ENCODE measurements at regions not wholly inside any gene's neighbourhood (a gene's known extent, or its start where the extent isn't known, plus 50 kb on each side); places are given as distances from the start of the nearest gene placed in this dataset.

DNA sequence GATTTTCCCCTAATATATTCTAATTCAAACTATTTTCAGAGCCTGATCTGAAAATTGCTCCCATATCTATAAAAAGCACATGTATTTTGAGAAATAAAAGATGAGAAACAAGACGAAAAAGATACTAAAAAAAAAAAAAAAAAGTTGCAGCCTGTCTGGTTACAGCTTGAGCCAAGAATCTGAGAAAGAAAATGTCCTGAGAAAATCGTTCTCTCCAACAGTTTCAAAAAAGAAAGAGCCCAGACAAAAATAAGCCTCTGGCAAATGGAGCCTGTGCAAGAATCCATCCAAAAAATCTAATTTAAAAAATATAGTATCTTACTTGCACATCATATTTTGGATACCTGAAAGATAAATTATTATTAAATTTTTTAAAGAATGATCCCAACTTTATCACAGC lies 163.0 kb upstream of the TBL1X start:
- Histone ChIP-seq H3K27me3 (no peaks in the 10 kb centered on the region), H4K20me1 (no peaks in the 10 kb centered on the region), H3K36me3 (no peaks in the 10 kb centered on the region), H3K9me3 (peaks cover 17% of the 10 kb centered on the region), H3K4me2 (no peak overlapping the region), H3K9ac (no peak overlapping the region), H3K4me1 (no peaks in the 10 kb centered on the region), H3K27ac (no peak overlapping the region), H3K4me3 (no peak overlapping the region)
- no peak for TF ChIP-seq Cebpa-rat (IDR thresholded peaks at IDR 0.05)

GRCh38 chrX:9302381-9302780 lies 162.5 kb upstream of the TBL1X start:
- Histone ChIP-seq H3K4me3 (no peak overlapping the region), H3K27ac (no peak overlapping the region), H3K9me3 (peaks cover 17% of the 10 kb centered on the region), H3K9ac (no peak overlapping the region), H4K20me1 (no peaks in the 10 kb centered on the region), H3K4me1 (no peaks in the 10 kb centered on the region), H3K27me3 (no peaks in the 10 kb centered on the region), H3K36me3 (no peaks in the 10 kb centered on the region), H3K4me2 (no peak overlapping the region)
- TF ChIP-seq Cebpa-rat (IDR thresholded peaks at IDR 0.05): no peak

- Histone ChIP-seq H3K4me1 (no peaks in the 10 kb centered on the region), H3K4me2 (no peak overlapping the region), H3K36me3 (no peaks in the 10 kb centered on the region), H3K9ac (no peak overlapping the region), H3K27ac (no peak overlapping the region), H4K20me1 (no peaks in the 10 kb centered on the region), H3K4me3 (no peak overlapping the region), H3K27me3 (no peaks in the 10 kb centered on the region), H3K9me3 (peaks cover 3% of the 10 kb centered on the region; the same call in 1 of the 2 replicates)
- no peak for TF ChIP-seq Cebpa-rat (IDR thresholded peaks at IDR 0.05)
These were observed 156.4 kb upstream of the TBL1X start for GRCh38 chrX:9308426-9308825.

DNA sequence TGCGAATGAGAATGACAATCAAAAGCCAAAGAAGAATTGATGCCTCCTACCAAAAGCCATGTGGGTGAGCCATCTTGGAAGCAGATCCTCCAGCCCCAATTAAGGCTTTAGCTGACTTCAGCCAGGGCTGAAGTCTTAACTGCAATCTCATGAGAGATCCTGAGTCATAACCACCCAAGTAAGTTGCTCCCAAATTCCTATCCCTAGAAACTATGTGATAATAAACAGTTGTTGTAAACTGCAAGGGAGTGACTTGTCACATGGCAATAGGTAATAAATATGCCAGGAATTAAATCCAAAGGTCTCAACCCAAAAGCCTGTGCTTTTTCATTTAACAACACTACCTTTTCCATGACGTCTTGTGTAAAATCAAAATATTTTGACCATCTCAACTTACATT lies 154.2 kb upstream of the TBL1X start:
- Histone ChIP-seq H3K9me3 (no peaks in the 10 kb centered on the region), H3K27ac (no peak overlapping the region), H3K4me3 (no peak overlapping the region), H4K20me1 (no peaks in the 10 kb centered on the region), H3K4me2 (no peak overlapping the region), H3K36me3 (no peaks in the 10 kb centered on the region), H3K27me3 (no peaks in the 10 kb centered on the region), H3K4me1 (no peaks in the 10 kb centered on the region), H3K9ac (no peak overlapping the region)
- no peak for TF ChIP-seq Cebpa-rat (IDR thresholded peaks at IDR 0.05)

DNA sequence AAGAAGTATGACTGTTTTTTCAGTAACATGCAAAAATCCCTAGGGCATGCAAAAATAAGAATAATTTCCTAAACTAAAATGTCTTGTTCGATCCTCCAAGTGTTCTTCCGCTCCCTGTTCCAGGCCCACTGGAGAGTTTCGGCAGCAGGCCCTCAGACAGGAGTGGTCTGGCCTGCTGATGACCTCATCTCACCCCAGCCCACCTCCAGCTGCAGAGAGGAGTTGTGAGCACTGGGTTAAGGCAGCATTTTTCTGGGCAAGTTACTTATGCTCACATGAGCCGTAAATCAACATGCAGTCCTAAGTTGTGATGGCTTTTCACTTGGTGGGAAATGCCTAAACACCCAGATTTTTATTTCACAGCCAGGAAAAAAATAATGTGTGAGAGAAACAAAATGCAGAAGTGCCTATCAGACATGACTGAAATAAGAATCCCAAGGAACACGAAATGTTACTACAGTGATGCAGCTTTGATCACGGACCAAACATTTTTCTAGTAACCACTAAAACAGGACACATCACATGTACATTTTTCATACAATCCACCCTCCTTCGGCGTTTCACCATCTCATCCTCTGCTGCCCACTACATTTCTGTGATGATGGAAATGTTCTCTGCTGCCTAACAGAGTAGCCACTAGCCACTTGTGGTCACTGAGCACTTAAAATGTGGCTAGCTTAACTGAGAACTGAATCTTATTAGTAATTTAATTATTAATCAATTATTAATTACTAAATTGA lies 153.3 kb upstream of the TBL1X start:
- Histone ChIP-seq H4K20me1 (no peaks in the 10 kb centered on the region), H3K36me3 (no peaks in the 10 kb centered on the region), H3K27ac (no peak overlapping the region), H3K9me3 (no peaks in the 10 kb centered on the region), H3K9ac (no peak overlapping the region), H3K4me2 (no peak overlapping the region), H3K4me3 (no peak overlapping the region), H3K27me3 (no peaks in the 10 kb centered on the region), H3K4me1 (no peaks in the 10 kb centered on the region)
- no peak for TF ChIP-seq Cebpa-rat (IDR thresholded peaks at IDR 0.05)

GRCh38 chrX:9312922-9313867 lies 151.7 kb upstream of the TBL1X start:
- Histone ChIP-seq H3K27me3 (no peaks in the 10 kb centered on the region), H3K4me2 (no peak overlapping the region), H3K27ac (no peak overlapping the region), H4K20me1 (no peaks in the 10 kb centered on the region), H3K9ac (no peak overlapping the region), H3K36me3 (no peaks in the 10 kb centered on the region), H3K4me3 (no peak overlapping the region), H3K9me3 (no peaks in the 10 kb centered on the region), H3K4me1 (peaks cover 6% of the 10 kb centered on the region)
- TF ChIP-seq Cebpa-rat (IDR thresholded peaks at IDR 0.05): no peak

GRCh38 chrX:9315086-9315485 lies 149.8 kb upstream of the TBL1X start:
- Histone ChIP-seq H3K27ac (no peak overlapping the region), H3K36me3 (no peaks in the 10 kb centered on the region), H3K9ac (no peak overlapping the region), H4K20me1 (no peaks in the 10 kb centered on the region), H3K27me3 (no peaks in the 10 kb centered on the region), H3K4me1 (peaks cover 10% of the 10 kb centered on the region), H3K4me3 (no peak overlapping the region), H3K9me3 (no peaks in the 10 kb centered on the region; the same call in 1 of the 2 replicates), H3K4me2 (no peak overlapping the region)
- TF ChIP-seq Cebpa-rat (IDR thresholded peaks at IDR 0.05): no peak

DNA sequence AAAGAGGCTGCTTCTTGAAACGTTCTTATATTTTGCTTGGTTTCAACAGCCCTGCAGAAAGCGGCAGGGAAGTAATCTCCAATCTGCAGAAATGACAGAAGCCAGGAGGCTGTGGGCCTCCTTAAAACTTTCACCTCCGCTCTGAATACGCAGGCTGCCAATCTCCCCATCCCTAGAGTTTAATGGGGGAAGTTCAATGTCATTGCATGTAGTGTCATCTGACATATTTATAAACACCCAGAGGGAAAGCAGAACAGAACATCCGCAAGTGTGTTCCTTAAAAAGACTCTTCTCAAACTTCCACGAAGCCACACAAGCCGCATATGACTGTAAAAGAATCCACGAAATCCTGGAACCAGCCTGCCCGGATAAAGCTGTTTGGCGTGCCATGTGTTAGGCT lies 148.8 kb upstream of the TBL1X start:
- Histone ChIP-seq H3K27ac (no peak overlapping the region), H3K9ac (no peak overlapping the region), H3K27me3 (no peaks in the 10 kb centered on the region), H3K9me3 (no peaks in the 10 kb centered on the region; the same call in 1 of the 2 replicates), H3K4me3 (no peak overlapping the region), H3K36me3 (no peaks in the 10 kb centered on the region), H3K4me1 (peaks cover 10% of the 10 kb centered on the region), H4K20me1 (no peaks in the 10 kb centered on the region), H3K4me2 (no peak overlapping the region)
- no peak for TF ChIP-seq Cebpa-rat (IDR thresholded peaks at IDR 0.05)

DNA sequence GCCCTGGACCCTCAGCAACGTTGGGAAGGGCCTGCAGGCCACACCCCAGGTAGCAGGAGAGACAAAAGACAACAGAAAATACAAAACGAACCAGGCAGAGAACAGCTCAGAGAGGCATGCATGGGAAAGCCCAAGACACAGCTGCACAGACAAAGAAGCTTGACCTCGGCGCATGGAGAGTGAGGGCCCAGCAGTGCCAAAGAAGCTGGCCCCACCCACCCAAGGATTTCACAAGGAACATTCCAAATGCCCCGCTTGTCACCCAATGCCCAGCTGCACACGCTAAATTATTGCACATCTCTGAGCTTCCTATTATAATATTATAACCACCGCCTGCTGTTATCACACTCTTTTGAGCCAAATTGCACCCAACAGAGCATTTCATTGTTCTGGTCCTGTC lies 147.7 kb upstream of the TBL1X start:
- no peaks in the 10 kb centered on the region for H4K20me1 ChIP-seq
- no peak overlapping the region for H3K4me3 ChIP-seq
- no peak overlapping the region for H3K4me2 ChIP-seq
- H3K27me3 ChIP-seq: no peaks in the 10 kb centered on the region
- no peaks in the 10 kb centered on the region; the same call in 1 of the 2 replicates for H3K9me3 ChIP-seq
- H3K27ac ChIP-seq: no peak overlapping the region
- peaks cover 10% of the 10 kb centered on the region for H3K4me1 ChIP-seq
- no peak for TF ChIP-seq Cebpa-rat (IDR thresholded peaks at IDR 0.05)
- H3K9ac ChIP-seq: no peak overlapping the region
- no peaks in the 10 kb centered on the region for H3K36me3 ChIP-seq

- H3K4me2 ChIP-seq: peak overlapping the region; percentile 35
- no peak overlapping the region for H3K9ac ChIP-seq
- H4K20me1 ChIP-seq: no peaks in the 10 kb centered on the region
- H3K4me1 ChIP-seq: peaks cover 10% of the 10 kb centered on the region
- H3K4me3 ChIP-seq: no peak overlapping the region
- no peaks in the 10 kb centered on the region for H3K27me3 ChIP-seq
- H3K27ac ChIP-seq: no peak overlapping the region
- TF ChIP-seq Cebpa-rat (IDR thresholded peaks at IDR 0.05): no peak
- H3K36me3 ChIP-seq: no peaks in the 10 kb centered on the region
- no peaks in the 10 kb centered on the region; the same call in 1 of the 2 replicates for H3K9me3 ChIP-seq
These were observed 146.6 kb upstream of the TBL1X start for GRCh38 chrX:9318213-9318612.
